ENCODE measurements at regions not wholly inside any gene's neighbourhood (a gene's known extent, or its start where the extent isn't known, plus 50 kb on each side); places are given as distances from the start of the nearest gene placed in this dataset.

- TF ChIP-seq POLR2A (IDR thresholded peaks at IDR 0.05) = no peak
- TF ChIP-seq, protein P1, sequence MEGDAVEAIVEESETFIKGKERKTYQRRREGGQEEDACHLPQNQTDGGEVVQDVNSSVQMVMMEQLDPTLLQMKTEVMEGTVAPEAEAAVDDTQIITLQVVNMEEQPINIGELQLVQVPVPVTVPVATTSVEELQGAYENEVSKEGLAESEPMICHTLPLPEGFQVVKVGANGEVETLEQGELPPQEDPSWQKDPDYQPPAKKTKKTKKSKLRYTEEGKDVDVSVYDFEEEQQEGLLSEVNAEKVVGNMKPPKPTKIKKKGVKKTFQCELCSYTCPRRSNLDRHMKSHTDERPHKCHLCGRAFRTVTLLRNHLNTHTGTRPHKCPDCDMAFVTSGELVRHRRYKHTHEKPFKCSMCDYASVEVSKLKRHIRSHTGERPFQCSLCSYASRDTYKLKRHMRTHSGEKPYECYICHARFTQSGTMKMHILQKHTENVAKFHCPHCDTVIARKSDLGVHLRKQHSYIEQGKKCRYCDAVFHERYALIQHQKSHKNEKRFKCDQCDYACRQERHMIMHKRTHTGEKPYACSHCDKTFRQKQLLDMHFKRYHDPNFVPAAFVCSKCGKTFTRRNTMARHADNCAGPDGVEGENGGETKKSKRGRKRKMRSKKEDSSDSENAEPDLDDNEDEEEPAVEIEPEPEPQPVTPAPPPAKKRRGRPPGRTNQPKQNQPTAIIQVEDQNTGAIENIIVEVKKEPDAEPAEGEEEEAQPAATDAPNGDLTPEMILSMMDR (IDR thresholded peaks at IDR 0.05) = no peak
These were observed 92.6 kb upstream of the PRKD1 start for GRCh38 chr14:30020271-30020670.
